Liver (tissue), 8 donors: ENCODE measurements at regions not wholly inside any gene's neighbourhood (a gene's known extent, or its start where the extent isn't known, plus 50 kb on each side); places are given as distances from the start of the nearest gene placed in this dataset.

Experiments used
- DNase-seq: peaks from one replicate; pipeline ENCODE4 v3.0.0-alpha.2; 2017; ENCODE audit warnings: low spot score
- H3K27ac ChIP-seq, 2 donors: one replicate each; pipeline ENCODE4 v1.7.0; 2013; ENCODE audit warnings: inconsistent platforms in 2 of 2, low read length in 2 of 2, control low read depth in 1 of 2, low read depth in 1 of 2, mild to moderate bottlenecking in 1 of 2
- H3K27me3 ChIP-seq, 4 donors: one replicate each; pipeline versions ENCODE4 v1.6.1 to v1.7.0; 2013; ENCODE audit warnings: low read length in 3 of 4, inconsistent platforms in 1 of 4, mild to moderate bottlenecking in 1 of 4, moderate library complexity in 1 of 4; ENCODE audit not compliant: control insufficient read depth in 4 of 4, insufficient read depth in 4 of 4
- H3K36me3 ChIP-seq, 4 donors: one replicate each; pipeline versions ENCODE4 v1.6.1 to v1.7.0; 2013; ENCODE audit warnings: low read length in 3 of 4, mild to moderate bottlenecking in 3 of 4, low read depth in 1 of 4, moderate library complexity in 1 of 4; ENCODE audit not compliant: control insufficient read depth in 4 of 4, insufficient read depth in 3 of 4
- H3K4me1 ChIP-seq, 4 donors: one replicate each; pipeline versions ENCODE4 v1.6.1 to v1.7.0; 2013; ENCODE audit warnings: low read length in 3 of 4, mild to moderate bottlenecking in 3 of 4, moderate library complexity in 1 of 4; ENCODE audit not compliant: control insufficient read depth in 4 of 4, insufficient read depth in 4 of 4
- H3K4me3 ChIP-seq, 3 donors: one replicate each; pipeline versions ENCODE4 v1.6.1 to v1.7.0; 2013; ENCODE audit warnings: low read length in 3 of 3, control low read depth in 1 of 3, low read depth in 1 of 3, mild to moderate bottlenecking in 1 of 3
- H3K9ac ChIP-seq, 2 donors: one replicate each; pipeline ENCODE4 v1.7.0; 2013; ENCODE audit warnings: low read length in 2 of 2, mild to moderate bottlenecking in 2 of 2, moderate library complexity in 2 of 2, control low read depth in 1 of 2, low read depth in 1 of 2
- H3K9me3 ChIP-seq, 4 donors: one replicate each; pipeline versions ENCODE4 v1.6.1 to v1.7.0; 2013; ENCODE audit warnings: low read length in 3 of 4; ENCODE audit not compliant: control insufficient read depth in 4 of 4
- ATF3 ChIP-seq: IDR thresholded peaks from 2 replicates; pipeline ENCODE4 v1.6.1; 2016; ENCODE audit warnings: antibody characterized with exemption
- FOXA2 ChIP-seq: IDR thresholded peaks from 2 replicates; pipeline ENCODE4 v1.6.1; 2016; ENCODE audit warnings: antibody characterized with exemption
- GABPA ChIP-seq, 2 donors: IDR thresholded peaks in 1 of 2; conservative IDR thresholded peaks in 1 of 2; 2 replicates each; pipeline ENCODE4 v1.6.1; 2016; ENCODE audit warnings: antibody characterized with exemption in 2 of 2, mild to moderate bottlenecking in 1 of 2, moderate library complexity in 1 of 2
- HNF4A ChIP-seq, 2 donors: conservative IDR thresholded peaks; 2 replicates each; pipeline ENCODE4 v1.6.1; 2016; ENCODE audit warnings: antibody characterized with exemption in 2 of 2, mild to moderate bottlenecking in 2 of 2
- HNF4G ChIP-seq: IDR thresholded peaks from 2 replicates; pipeline ENCODE4 v1.6.1; 2016; ENCODE audit warnings: antibody characterized with exemption
- JUND ChIP-seq, 2 donors: IDR thresholded peaks; 2 replicates each; pipeline ENCODE4 v1.6.1; 2016; ENCODE audit warnings: antibody characterized with exemption in 2 of 2
- MAX ChIP-seq: IDR thresholded peaks from 2 replicates; pipeline ENCODE4 v1.6.1; 2016; ENCODE audit warnings: antibody characterized with exemption
- NR2F2 ChIP-seq: IDR thresholded peaks from 2 replicates; pipeline ENCODE4 v1.6.1; 2016; ENCODE audit warnings: antibody characterized with exemption
- RAD21 ChIP-seq, 2 donors: IDR thresholded peaks; 2 replicates each; pipeline ENCODE4 v1.6.1; 2016; ENCODE audit warnings: antibody characterized with exemption in 2 of 2, mild to moderate bottlenecking in 2 of 2
- RXRA ChIP-seq, 2 donors: IDR thresholded peaks; 2 replicates each; pipeline ENCODE4 v1.6.1; 2017 to 2018; ENCODE audit warnings: antibody characterized with exemption in 2 of 2, mild to moderate bottlenecking in 1 of 2
- SP1 ChIP-seq: IDR thresholded peaks from 2 replicates; pipeline ENCODE4 v1.6.1; 2018; ENCODE audit warnings: antibody characterized with exemption, mild to moderate bottlenecking
- TAF1 ChIP-seq: conservative IDR thresholded peaks from 2 replicates; pipeline ENCODE4 v1.6.1; 2016; ENCODE audit warnings: antibody characterized with exemption, mild to moderate bottlenecking
- YY1 ChIP-seq: IDR thresholded peaks from 2 replicates; pipeline ENCODE4 v1.6.1; 2016; ENCODE audit warnings: antibody characterized with exemption, mild to moderate bottlenecking
- ZBTB33 ChIP-seq: IDR thresholded peaks from 2 replicates; pipeline ENCODE4 v1.6.1; 2016; ENCODE audit warnings: antibody characterized with exemption
- WGBS: extraction: QIAGEN DNeasy Blood & Tissue Kit; methylation state at CpG from one replicate; pipeline ENCODE4 v1.1.7; 2013; 5-methylcytosine and 5-hydroxymethylcytosine counted together
- TF ChIP-seq, protein P1 (sequence below): fragments of 150-350 bp; IDR thresholded peaks from 2 replicates; pipeline ENCODE4 v1.5.1; 2017; ENCODE audit warnings: improper control_type of control experiment, low read depth, low read length; ENCODE audit not compliant: missing input control
- donor health status: healthy.
- donor health status: healthy.
- donor health status: healthy.
- donor health status: healthy.
- donor health status: healthy.

DNA sequence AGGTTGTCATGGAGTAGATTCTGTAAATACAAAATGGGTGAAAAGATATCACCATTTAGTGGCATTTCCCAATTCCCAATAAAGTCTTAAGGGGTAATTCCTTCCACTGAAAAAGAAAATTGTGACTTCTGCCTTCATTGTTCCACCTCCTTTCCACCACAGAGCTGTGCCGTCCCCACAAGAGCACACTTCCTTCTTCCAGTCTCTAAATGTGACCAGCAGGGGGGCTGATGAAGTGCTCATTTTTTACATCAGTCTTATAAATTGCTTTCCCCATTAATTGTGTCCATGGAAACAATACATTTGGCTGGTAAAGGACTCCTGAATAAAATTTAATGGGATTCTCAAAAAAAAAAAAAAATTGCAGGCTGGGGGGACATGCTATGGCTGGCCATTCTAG, 260.8 kb upstream of the PSMD7 start:
- 6% methylated on average over 1 of the region's 1 CpG for WGBS
- TF ChIP-seq SP1 (no peak), RXRA (IDR thresholded peaks at IDR 0.05) (no peak), ZBTB33 (no peak), RAD21 (IDR thresholded peaks at IDR 0.05) (peak in 1 of 2 donors; percentile 38), JUND (IDR thresholded peaks at IDR 0.05) (no peak)
- TF ChIP-seq, protein P1, sequence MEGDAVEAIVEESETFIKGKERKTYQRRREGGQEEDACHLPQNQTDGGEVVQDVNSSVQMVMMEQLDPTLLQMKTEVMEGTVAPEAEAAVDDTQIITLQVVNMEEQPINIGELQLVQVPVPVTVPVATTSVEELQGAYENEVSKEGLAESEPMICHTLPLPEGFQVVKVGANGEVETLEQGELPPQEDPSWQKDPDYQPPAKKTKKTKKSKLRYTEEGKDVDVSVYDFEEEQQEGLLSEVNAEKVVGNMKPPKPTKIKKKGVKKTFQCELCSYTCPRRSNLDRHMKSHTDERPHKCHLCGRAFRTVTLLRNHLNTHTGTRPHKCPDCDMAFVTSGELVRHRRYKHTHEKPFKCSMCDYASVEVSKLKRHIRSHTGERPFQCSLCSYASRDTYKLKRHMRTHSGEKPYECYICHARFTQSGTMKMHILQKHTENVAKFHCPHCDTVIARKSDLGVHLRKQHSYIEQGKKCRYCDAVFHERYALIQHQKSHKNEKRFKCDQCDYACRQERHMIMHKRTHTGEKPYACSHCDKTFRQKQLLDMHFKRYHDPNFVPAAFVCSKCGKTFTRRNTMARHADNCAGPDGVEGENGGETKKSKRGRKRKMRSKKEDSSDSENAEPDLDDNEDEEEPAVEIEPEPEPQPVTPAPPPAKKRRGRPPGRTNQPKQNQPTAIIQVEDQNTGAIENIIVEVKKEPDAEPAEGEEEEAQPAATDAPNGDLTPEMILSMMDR: peak; percentile 17
- Histone ChIP-seq H3K36me3 (no peaks in the 10 kb centered on the region), H3K4me1 (no peaks in the 10 kb centered on the region), H3K27me3 (peaks cover 0 to 2% (median 0%) of the 10 kb centered on the region in 4 donors), H3K4me3 (no peak overlapping the region), H3K9me3 (no peaks in the 10 kb centered on the region), H3K9ac (no peak overlapping the region), H3K27ac (no peak overlapping the region)
- DNase-seq: no peak

DNA sequence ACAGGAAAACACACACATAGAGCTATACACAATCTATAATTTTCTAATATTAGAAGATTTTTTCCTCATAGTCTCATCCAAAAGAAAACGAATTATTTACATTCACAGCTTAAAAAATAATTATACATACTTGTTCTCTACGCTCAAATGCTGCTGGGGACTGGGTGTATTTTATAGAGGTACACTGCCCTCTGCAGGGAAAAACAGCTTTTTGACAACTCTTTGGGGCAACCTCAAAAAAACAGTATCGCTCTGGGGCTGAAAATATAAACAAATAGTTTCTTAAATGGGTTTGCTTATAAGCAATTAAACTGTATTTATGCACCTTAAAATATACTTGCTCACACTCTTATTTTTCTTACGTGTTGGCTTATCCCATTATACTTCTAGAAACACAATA, 261.8 kb upstream of the PSMD7 start:
- Histone ChIP-seq H3K4me3 (no peak overlapping the region), H3K9me3 (no peaks in the 10 kb centered on the region), H3K4me1 (peaks cover 0 to 3% (median 0%) of the 10 kb centered on the region in 4 donors), H3K36me3 (no peaks in the 10 kb centered on the region), H3K9ac (no peak overlapping the region), H3K27ac (no peak overlapping the region), H3K27me3 (peaks cover 0 to 2% (median 0%) of the 10 kb centered on the region in 4 donors)
- DNase-seq: no peak
- 22% methylated on average over 4 of the region's 4 CpGs for WGBS
- TF ChIP-seq MAX (no peak), RAD21 (IDR thresholded peaks at IDR 0.05) (peak; percentile 46 to 54)

DNA sequence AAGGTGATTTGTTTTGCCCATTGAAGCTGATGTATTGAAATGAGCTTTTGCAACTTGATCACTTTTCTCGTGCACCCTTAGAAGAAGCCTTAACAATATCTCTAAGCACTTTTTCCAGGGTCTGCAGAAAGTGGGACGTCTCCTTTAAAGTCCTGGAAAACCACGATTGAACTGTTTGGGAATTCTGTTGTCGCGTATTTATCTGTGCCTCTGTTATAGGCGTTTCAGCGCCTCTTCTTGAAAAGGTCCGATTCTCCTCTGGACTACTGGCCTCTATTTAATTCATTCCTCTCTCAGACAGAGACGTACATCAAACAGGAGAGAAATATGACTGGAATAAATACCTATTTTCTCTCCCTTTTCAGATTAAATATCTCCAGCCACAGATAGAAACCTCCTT, 262.4 kb upstream of the PSMD7 start:
- TF ChIP-seq, protein P1: no peak
- no peak for TF ChIP-seq FOXA2
- no peak for TF ChIP-seq ZBTB33
- TF ChIP-seq ATF3: no peak
- no peak for TF ChIP-seq HNF4G
- no peak for TF ChIP-seq YY1
- no peak for TF ChIP-seq RXRA (IDR thresholded peaks at IDR 0.05)
- no peak for TF ChIP-seq NR2F2
- TF ChIP-seq TAF1: no peak
- TF ChIP-seq MAX: no peak
- no peak for TF ChIP-seq HNF4A (conservative IDR thresholded peaks at IDR 0.05)
- no peak for TF ChIP-seq JUND (IDR thresholded peaks at IDR 0.05)
- TF ChIP-seq GABPA (IDR thresholded peaks at IDR 0.05 in 1 of 2, conservative IDR thresholded peaks at IDR 0.05 in 1 of 2): no peak
- no peak for TF ChIP-seq RAD21 (IDR thresholded peaks at IDR 0.05)
- no peak for TF ChIP-seq SP1
- Histone ChIP-seq H3K27me3 (peaks cover 0 to 2% (median 0%) of the 10 kb centered on the region in 4 donors), H3K27ac (no peak overlapping the region), H3K4me3 (no peak overlapping the region), H3K9ac (no peak overlapping the region), H3K9me3 (no peaks in the 10 kb centered on the region), H3K4me1 (peaks cover 0 to 3% (median 0%) of the 10 kb centered on the region in 4 donors), H3K36me3 (no peaks in the 10 kb centered on the region)
- DNase-seq: no peak
- WGBS: 45% methylated on average over 9 of the region's 9 CpGs
